ENCODE measurements at regions not wholly inside any gene's neighbourhood (a gene's known extent, or its start where the extent isn't known, plus 50 kb on each side); places are given as distances from the start of the nearest gene placed in this dataset.

DNA sequence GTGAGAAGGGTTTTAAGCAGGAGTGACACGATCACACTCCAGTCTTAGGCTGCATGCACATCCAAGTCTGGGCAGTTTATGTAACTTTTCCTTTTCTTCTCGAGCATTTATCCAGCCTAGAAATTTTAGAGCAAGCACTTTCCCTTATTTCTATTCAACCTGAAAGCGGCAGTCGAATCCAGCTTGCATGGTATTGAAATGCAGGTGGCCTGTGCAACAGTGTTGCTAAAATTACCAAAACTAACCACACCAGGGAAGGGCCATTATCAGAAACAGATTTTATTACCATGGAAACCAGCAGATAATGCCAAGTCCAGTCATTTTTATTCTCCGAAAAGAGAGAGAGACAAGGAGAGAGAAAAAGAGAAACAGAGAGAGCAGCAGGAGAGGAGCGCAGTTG is 179.9 kb upstream of the ZC3H12A start:
- no peak for TF ChIP-seq POLR2A (IDR thresholded peaks at IDR 0.05)
- TF ChIP-seq, protein P1, sequence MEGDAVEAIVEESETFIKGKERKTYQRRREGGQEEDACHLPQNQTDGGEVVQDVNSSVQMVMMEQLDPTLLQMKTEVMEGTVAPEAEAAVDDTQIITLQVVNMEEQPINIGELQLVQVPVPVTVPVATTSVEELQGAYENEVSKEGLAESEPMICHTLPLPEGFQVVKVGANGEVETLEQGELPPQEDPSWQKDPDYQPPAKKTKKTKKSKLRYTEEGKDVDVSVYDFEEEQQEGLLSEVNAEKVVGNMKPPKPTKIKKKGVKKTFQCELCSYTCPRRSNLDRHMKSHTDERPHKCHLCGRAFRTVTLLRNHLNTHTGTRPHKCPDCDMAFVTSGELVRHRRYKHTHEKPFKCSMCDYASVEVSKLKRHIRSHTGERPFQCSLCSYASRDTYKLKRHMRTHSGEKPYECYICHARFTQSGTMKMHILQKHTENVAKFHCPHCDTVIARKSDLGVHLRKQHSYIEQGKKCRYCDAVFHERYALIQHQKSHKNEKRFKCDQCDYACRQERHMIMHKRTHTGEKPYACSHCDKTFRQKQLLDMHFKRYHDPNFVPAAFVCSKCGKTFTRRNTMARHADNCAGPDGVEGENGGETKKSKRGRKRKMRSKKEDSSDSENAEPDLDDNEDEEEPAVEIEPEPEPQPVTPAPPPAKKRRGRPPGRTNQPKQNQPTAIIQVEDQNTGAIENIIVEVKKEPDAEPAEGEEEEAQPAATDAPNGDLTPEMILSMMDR (IDR thresholded peaks at IDR 0.05), result no peak
- no peak for TF ChIP-seq EP300 (IDR thresholded peaks at IDR 0.05)
- TF ChIP-seq POLR2AphosphoS5 (IDR thresholded peaks at IDR 0.05), result no peak
